ENCODE measurements at regions not wholly inside any gene's neighbourhood (a gene's known extent, or its start where the extent isn't known, plus 50 kb on each side); places are given as distances from the start of the nearest gene placed in this dataset.
"Not testable (repeated sequence)": the region's sequence is repeated elsewhere in the genome, so short reads cannot be mapped to it uniquely, and the experiment has no call there.

DNA sequence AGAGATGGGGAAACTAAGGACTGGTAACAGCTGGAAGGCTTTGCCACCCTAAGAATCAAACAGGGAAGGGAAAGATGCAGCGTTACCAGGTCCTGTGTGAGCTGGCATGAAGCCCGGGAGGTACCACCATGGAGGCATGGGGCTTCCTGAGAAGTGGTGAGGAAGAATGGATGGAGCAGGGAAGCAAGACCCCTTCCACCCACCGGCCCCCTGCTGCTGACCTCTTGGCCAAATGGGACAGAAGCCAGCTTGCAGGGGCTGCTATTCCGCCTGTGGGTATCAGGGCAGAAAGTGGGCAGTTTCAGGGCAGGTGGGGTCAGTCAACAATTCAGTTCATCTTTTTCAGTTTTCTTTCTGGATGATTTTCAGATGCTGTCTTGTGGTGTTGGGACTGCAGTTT lies 1099.9 kb downstream of the TBC1D22A start:
- intact Hi-C loops (cut with DNase I) = no loop called here
- ATAC-seq = no peak
- Histone ChIP-seq H3K36me3 (no peaks in the 10 kb centered on the region), H3K27ac (no peak overlapping the region), H3K27me3 (peaks cover 0 to 18% (median 0%) of the 10 kb centered on the region in 9 donors), H3K4me1 (no peaks in the 10 kb centered on the region), H3K4me3 (no peak overlapping the region), H3K9me3 (peaks cover 0 to 10% (median 0%) of the 10 kb centered on the region in 12 donors)
- 76 to 87% (median 84%) methylated on average over 4 of the region's 4 CpGs for WGBS, 4 donors
- no peak for DNase-seq
- TF ChIP-seq, protein P1, sequence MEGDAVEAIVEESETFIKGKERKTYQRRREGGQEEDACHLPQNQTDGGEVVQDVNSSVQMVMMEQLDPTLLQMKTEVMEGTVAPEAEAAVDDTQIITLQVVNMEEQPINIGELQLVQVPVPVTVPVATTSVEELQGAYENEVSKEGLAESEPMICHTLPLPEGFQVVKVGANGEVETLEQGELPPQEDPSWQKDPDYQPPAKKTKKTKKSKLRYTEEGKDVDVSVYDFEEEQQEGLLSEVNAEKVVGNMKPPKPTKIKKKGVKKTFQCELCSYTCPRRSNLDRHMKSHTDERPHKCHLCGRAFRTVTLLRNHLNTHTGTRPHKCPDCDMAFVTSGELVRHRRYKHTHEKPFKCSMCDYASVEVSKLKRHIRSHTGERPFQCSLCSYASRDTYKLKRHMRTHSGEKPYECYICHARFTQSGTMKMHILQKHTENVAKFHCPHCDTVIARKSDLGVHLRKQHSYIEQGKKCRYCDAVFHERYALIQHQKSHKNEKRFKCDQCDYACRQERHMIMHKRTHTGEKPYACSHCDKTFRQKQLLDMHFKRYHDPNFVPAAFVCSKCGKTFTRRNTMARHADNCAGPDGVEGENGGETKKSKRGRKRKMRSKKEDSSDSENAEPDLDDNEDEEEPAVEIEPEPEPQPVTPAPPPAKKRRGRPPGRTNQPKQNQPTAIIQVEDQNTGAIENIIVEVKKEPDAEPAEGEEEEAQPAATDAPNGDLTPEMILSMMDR (IDR thresholded peaks at IDR 0.05) = no peak
- TF ChIP-seq POLR2A (IDR thresholded peaks at IDR 0.05) = no peak

DNA sequence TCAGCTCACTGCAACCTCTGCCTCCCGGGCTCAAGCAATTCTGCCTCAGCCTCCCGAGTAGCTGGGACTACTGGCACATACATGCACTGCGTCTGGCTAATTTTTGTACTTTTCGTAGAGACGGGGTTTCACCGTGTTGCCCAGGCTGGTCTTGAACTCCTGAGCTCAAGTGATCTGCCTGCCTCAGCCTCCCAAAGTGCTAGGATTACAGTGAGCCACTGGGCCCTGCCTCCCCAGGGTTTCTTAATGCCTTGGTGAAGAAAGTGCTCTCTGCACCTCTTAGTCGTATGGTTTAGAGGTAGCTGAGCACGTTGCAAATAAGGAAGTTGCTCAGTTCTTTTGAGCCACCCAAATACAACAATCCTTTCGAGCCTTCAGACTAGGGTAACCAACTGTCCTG lies 1098.5 kb downstream of the TBC1D22A start:
- H3K4me3 ChIP-seq; intact Hi-C loops (cut with DNase I); DNase-seq; H3K4me1 ChIP-seq; H3K27ac ChIP-seq; H3K9me3 ChIP-seq; ATAC-seq; H3K36me3 ChIP-seq: not testable (repeated sequence)
- 76 to 83% (median 81%) methylated on average over 9 of the region's 9 CpGs for WGBS, 4 donors
- H3K27me3 ChIP-seq = peaks cover 0 to 18% (median 0%) of the 10 kb centered on the region in 9 donors

DNA sequence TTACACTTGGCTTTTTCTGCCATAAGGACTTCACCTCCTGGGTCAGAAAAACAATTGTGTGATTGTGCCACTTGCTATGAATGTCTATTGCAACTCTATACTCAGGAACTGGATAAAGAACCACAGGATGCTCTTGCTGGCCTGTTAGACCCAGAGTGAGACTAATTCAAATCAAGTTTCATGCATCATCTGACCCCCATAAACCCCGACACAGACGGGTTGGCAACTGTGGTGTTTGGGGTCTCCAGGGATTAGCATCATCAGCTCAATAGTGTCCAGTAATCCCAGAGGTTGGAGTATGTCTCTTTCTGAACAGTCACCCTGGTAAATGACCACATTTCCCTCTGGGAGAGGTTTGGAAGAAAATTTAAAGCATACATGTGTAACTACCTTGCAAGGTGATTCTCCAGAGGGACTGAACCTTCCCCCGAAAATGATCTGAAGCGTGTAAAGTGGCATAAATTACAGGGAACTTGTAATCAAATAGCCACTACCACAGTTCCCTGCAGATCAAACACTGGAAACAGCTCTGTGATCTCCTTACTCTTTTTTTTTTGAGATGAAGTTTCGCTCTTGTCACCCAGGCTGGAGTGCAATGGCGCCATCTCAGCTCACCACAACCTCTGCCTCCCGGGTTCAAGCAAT lies 1097.6 kb downstream of the TBC1D22A start:
- WGBS, 4 donors = 71 to 82% (median 74%) methylated on average over 7 of the region's 7 CpGs
- Histone ChIP-seq H3K4me3 (no peak overlapping the region), H3K36me3 (no peaks in the 10 kb centered on the region), H3K4me1 (no peaks in the 10 kb centered on the region), H3K27me3 (peaks cover 0 to 18% (median 0%) of the 10 kb centered on the region in 9 donors), H3K27ac (no peak overlapping the region), H3K9me3 (peaks cover 0 to 8% (median 0%) of the 10 kb centered on the region in 12 donors)
- DNase-seq (no peak), ATAC-seq (no peak)
- TF ChIP-seq, protein P1 (IDR thresholded peaks at IDR 0.05) = no peak
- TF ChIP-seq POLR2A (IDR thresholded peaks at IDR 0.05) = no peak
- intact Hi-C loops (cut with DNase I) = no loop called here

DNA sequence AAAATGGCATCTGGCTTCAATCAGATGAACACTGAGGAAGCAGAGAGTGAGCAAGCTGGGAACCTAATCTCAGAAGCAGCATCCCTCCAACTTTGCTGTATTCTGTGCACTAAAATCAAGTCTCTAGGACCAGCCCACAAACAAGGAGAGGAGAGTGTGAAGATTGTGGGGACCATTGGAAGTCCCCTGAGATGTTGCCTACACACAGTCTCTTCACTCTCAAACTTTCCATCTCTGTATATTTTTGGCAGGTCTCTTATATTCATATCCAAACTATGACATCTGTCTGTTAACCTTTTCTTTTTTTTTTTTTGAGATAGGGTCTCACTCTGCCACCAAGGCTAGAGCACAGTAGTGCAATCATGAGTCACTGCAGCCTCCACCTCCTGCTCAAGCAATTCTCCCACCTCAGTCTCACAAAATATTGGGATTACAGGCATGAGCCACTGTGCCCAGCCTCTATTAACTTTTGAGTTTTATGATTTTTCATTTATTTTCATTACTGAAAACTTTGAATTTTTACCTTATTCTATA lies 1096.4 kb downstream of the TBC1D22A start:
- Histone ChIP-seq H3K4me1 (no peaks in the 10 kb centered on the region), H3K27ac (no peak overlapping the region), H3K4me3 (no peak overlapping the region), H3K27me3 (peaks cover 0 to 18% (median 0%) of the 10 kb centered on the region in 9 donors), H3K36me3 (no peaks in the 10 kb centered on the region), H3K9me3 (peaks cover 0 to 8% (median 0%) of the 10 kb centered on the region in 12 donors)
- no peak for ATAC-seq
- TF ChIP-seq, protein P1 (IDR thresholded peaks at IDR 0.05) = no peak
- no peak for DNase-seq
- intact Hi-C loops (cut with DNase I) = no loop called here

DNA sequence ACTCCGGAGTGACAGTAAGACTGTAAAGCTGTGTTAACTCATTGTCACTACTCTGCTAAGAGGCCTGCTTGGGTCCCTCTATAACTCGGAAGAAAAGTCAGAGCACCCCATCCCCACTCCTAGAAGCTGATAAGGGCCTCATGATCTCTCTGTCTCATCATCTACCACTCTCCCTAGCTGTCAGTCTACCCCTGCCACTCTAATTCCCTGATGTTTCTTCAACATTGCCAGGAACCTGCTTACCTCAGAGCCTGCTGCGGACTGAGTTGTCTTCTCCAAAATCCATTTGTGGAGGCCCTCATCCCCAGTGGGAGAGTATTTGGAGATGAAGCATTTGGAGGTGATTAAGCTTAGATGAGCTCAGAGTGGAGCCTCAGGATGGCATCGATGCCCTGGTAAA lies 1092.2 kb downstream of the TBC1D22A start:
- DNase-seq = no peak

More for the DNA sequence above, 1092.2 kb downstream of the TBC1D22A start:
- WGBS, 4 donors = 56 to 66% (median 62%) methylated on average over 4 of the region's 4 CpGs
- Histone ChIP-seq H3K36me3 (no peaks in the 10 kb centered on the region), H3K27ac (no peak overlapping the region), H3K4me3 (no peak overlapping the region), H3K4me1 (no peaks in the 10 kb centered on the region), H3K9me3 (peaks cover 0 to 8% (median 0%) of the 10 kb centered on the region in 12 donors), H3K27me3 (peaks cover 0 to 17% (median 0%) of the 10 kb centered on the region in 9 donors)
- TF ChIP-seq, protein P1 (IDR thresholded peaks at IDR 0.05) = no peak
- TF ChIP-seq POLR2A (IDR thresholded peaks at IDR 0.05) = no peak
- intact Hi-C loops (cut with DNase I) = no loop called here
- ATAC-seq = no peak

Measured in heart left ventricle (tissue), 16 donors.